ENCODE measurements at regions not wholly inside any gene's neighbourhood (a gene's known extent, or its start where the extent isn't known, plus 50 kb on each side); places are given as distances from the start of the nearest gene placed in this dataset.
"Not testable (repeated sequence)": the region's sequence is repeated elsewhere in the genome, so short reads cannot be mapped to it uniquely, and the experiment has no call there.

GRCh38 chr4:189155083-189155482, 785.6 kb upstream of the FRG1 start:
- not testable (repeated sequence) for TF ChIP-seq POLR2AphosphoS5, EP300, CTCF, POLR2A (IDR thresholded peaks at IDR 0.05)
